HepG2 (cell line): ENCODE measurements at regions not wholly inside any gene's neighbourhood (a gene's known extent, or its start where the extent isn't known, plus 50 kb on each side); places are given as distances from the start of the nearest gene placed in this dataset.

ENCODE experiments used
- EHMT2 ChIP-seq: fragments of 200-600 bp; sonication (generic); IDR thresholded peaks from 2 replicates; pipeline ENCODE4 v1.7.0; 2017; ENCODE audit warnings: antibody characterized with exemption, low read depth, low read length, borderline replicate concordance
- HCFC1 ChIP-seq: fragments of 150-350 bp; IDR thresholded peaks from 2 replicates; pipeline ENCODE4 v1.6.1; 2014; ENCODE audit warnings: low read depth, low read length
- HNRNPL ChIP-seq: fragments of 200-400 bp; formaldehyde crosslinking; IDR thresholded peaks from 2 replicates; pipeline ENCODE4 v1.6.1; 2017; ENCODE audit warnings: mild to moderate bottlenecking, low read depth, low read length
- PAWR ChIP-seq: sonication (generic); formaldehyde crosslinking; IDR thresholded peaks from 2 replicates; pipeline ENCODE4 v1.4.0; 2020; ENCODE audit warnings: missing genetic modification reagents, mild to moderate bottlenecking, borderline replicate concordance
- RARA ChIP-seq: IDR thresholded peaks from 2 replicates; pipeline ENCODE4 v1.6.1; 2016; ENCODE audit warnings: missing genetic modification reagents, missing compliant biosample characterization
- RFXAP ChIP-seq: sonication (generic); formaldehyde crosslinking; IDR thresholded peaks from 2 replicates; pipeline ENCODE4 v1.4.0; 2020; ENCODE audit warnings: missing genetic modification reagents, borderline replicate concordance
- SYNCRIP ChIP-seq: fragments of 200-400 bp; formaldehyde crosslinking; IDR thresholded peaks from 2 replicates; pipeline ENCODE4 v1.6.1; 2018; ENCODE audit warnings: mild to moderate bottlenecking, low read depth, low read length; ENCODE audit not compliant: insufficient read depth
- THAP11 ChIP-seq: IDR thresholded peaks from 2 replicates; pipeline ENCODE4 v1.6.1; 2016; ENCODE audit warnings: missing biosample characterization, missing genetic modification reagents
- ZNF235 ChIP-seq: sonication (generic); formaldehyde crosslinking; IDR thresholded peaks from 2 replicates; pipeline ENCODE4 v1.8.1; 2023; ENCODE audit warnings: mild to moderate bottlenecking, missing genetic modification reagents, borderline replicate concordance
- ZNF282 ChIP-seq: fragments of 450-650 bp; IDR thresholded peaks from 2 replicates; pipeline ENCODE4 v1.6.1; 2018; ENCODE audit not compliant: partially characterized antibody
- ZNF746 ChIP-seq: sonication (generic); formaldehyde crosslinking; IDR thresholded peaks from 2 replicates; pipeline ENCODE4 v1.8.0; 2022; ENCODE audit warnings: mild to moderate bottlenecking, missing genetic modification reagents
- ZNF790 ChIP-seq: sonication (generic); formaldehyde crosslinking; IDR thresholded peaks from 2 replicates; pipeline ENCODE4 v1.8.0; 2022; ENCODE audit warnings: missing genetic modification reagents, mild to moderate bottlenecking, borderline replicate concordance
- TF ChIP-seq, protein P1 (sequence below): sonication (generic); formaldehyde crosslinking; IDR thresholded peaks from 2 replicates; pipeline ENCODE4 v1.5.0; 2020; ENCODE audit warnings: missing genetic modification reagents
- TF ChIP-seq, protein P2 (sequence below): sonication (generic); formaldehyde crosslinking; IDR thresholded peaks from one replicate; pipeline ENCODE4 v1.5.1; 2020; ENCODE audit warnings: mild to moderate bottlenecking, missing genetic modification reagents; ENCODE audit errors: not compliant biosample characterization
- TF ChIP-seq, protein P3 (sequence below): fragments of 450-650 bp; IDR thresholded peaks from 2 replicates; pipeline ENCODE4 v1.6.1; 2017
- TF ChIP-seq, protein P4 (sequence below): sonication (generic); formaldehyde crosslinking; IDR thresholded peaks from 2 replicates; pipeline ENCODE4 v1.8.1; 2023; ENCODE audit warnings: mild to moderate bottlenecking, missing genetic modification reagents

DNA sequence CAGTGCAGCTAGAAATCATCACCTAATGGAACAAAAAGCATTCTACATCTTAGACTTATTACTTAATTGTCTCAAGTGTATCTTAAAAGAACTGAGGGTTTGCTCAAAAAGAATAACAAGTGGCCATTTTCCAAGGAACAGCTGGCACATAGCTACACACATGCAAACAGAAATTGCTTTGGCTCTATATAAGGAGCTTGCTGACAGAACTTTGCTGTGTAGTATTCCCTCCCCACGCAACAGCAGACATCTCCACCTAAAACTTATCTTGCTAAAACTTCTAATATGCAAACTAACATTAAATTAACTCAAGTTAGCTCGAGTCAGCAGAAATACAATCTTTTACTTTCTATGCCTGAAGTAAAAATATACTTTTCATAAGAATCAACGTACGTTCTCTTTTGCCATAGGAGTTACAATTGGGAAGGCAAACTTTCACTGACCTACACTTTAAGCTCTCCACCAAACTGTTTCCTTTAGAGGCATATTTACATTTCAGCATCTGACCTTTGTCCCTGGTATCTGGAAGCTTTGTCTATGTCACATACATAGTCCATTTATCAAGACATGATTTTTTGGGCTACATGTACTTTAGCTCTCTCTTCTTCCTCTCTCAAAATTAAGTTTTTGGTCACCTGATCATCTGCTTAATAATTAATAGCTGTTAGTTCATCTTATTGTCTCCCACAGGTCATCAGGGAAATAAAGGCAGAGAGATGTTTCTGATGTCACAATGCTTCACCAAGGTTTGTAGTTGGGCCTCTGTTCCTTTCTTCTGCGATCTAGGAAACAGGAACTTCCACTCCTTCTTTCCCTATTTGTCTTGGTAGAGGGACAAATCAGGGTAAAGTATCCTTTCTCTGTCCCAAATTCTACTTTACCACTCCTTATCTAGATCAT is 163.4 kb upstream of the AGTR1 start (continued):
- TF ChIP-seq EHMT2 (0 out of 2 replicates have a peak, but pooled peaks have one; percentile 20), HNRNPL (no peak), ZNF235 (CRISPR knock-in tag) (no peak), HCFC1 (no peak), RARA (CRISPR knock-in tag) (peak; percentile 75), ZNF790 (CRISPR knock-in tag) (no peak), SYNCRIP (no peak), ZNF282 (no peak), THAP11 (CRISPR knock-in tag) (peak; percentile 50), PAWR (no peak), RFXAP (CRISPR knock-in tag) (no peak), ZNF746 (CRISPR knock-in tag) (no peak)
- TF ChIP-seq, protein P1, sequence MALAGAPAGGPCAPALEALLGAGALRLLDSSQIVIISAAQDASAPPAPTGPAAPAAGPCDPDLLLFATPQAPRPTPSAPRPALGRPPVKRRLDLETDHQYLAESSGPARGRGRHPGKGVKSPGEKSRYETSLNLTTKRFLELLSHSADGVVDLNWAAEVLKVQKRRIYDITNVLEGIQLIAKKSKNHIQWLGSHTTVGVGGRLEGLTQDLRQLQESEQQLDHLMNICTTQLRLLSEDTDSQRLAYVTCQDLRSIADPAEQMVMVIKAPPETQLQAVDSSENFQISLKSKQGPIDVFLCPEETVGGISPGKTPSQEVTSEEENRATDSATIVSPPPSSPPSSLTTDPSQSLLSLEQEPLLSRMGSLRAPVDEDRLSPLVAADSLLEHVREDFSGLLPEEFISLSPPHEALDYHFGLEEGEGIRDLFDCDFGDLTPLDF (CRISPR knock-in tag): no peak
- TF ChIP-seq, protein P2, sequence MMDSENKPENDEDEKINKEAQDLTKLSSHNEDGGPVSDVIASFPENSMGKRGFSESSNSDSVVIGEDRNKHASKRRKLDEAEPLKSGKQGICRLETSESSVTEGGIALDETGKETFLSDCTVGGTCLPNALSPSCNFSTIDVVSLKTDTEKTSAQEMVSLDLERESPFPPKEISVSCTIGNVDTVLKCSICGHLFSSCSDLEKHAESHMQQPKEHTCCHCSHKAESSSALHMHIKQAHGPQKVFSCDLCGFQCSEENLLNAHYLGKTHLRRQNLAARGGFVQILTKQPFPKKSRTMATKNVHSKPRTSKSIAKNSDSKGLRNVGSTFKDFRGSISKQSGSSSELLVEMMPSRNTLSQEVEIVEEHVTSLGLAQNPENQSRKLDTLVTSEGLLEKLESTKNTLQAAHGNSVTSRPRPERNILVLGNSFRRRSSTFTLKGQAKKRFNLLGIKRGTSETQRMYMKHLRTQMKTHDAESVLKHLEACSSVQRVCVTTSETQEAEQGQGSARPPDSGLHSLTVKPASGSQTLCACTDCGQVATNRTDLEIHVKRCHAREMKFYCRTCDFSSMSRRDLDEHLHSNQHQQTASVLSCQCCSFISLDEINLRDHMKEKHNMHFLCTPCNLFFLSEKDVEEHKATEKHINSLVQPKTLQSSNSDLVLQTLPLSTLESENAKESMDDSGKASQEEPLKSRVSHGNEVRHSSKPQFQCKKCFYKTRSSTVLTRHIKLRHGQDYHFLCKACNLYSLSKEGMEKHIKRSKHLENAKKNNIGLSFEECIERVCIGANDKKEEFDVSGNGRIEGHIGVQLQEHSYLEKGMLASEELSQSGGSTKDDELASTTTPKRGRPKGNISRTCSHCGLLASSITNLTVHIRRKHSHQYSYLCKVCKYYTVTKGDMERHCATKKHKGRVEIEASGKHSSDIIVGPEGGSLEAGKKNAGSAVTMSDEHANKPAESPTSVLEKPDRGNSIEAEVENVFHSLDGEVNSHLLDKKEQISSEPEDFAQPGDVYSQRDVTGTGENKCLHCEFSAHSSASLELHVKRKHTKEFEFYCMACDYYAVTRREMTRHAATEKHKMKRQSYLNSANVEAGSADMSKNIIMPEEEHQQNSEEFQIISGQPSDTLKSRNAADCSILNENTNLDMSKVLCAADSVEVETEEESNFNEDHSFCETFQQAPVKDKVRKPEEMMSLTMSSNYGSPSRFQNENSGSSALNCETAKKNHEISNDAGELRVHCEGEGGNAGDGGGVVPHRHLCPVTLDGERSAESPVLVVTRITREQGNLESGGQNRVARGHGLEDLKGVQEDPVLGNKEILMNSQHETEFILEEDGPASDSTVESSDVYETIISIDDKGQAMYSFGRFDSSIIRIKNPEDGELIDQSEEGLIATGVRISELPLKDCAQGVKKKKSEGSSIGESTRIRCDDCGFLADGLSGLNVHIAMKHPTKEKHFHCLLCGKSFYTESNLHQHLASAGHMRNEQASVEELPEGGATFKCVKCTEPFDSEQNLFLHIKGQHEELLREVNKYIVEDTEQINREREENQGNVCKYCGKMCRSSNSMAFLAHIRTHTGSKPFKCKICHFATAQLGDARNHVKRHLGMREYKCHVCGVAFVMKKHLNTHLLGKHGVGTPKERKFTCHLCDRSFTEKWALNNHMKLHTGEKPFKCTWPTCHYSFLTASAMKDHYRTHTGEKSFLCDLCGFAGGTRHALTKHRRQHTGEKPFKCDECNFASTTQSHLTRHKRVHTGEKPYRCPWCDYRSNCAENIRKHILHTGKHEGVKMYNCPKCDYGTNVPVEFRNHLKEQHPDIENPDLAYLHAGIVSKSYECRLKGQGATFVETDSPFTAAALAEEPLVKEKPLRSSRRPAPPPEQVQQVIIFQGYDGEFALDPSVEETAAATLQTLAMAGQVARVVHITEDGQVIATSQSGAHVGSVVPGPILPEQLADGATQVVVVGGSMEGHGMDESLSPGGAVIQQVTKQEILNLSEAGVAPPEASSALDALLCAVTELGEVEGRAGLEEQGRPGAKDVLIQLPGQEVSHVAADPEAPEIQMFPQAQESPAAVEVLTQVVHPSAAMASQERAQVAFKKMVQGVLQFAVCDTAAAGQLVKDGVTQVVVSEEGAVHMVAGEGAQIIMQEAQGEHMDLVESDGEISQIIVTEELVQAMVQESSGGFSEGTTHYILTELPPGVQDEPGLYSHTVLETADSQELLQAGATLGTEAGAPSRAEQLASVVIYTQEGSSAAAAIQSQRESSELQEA (CRISPR knock-in tag): no peak
- TF ChIP-seq, protein P3, sequence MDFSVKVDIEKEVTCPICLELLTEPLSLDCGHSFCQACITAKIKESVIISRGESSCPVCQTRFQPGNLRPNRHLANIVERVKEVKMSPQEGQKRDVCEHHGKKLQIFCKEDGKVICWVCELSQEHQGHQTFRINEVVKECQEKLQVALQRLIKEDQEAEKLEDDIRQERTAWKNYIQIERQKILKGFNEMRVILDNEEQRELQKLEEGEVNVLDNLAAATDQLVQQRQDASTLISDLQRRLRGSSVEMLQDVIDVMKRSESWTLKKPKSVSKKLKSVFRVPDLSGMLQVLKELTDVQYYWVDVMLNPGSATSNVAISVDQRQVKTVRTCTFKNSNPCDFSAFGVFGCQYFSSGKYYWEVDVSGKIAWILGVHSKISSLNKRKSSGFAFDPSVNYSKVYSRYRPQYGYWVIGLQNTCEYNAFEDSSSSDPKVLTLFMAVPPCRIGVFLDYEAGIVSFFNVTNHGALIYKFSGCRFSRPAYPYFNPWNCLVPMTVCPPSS: no peak
- TF ChIP-seq, protein P4, sequence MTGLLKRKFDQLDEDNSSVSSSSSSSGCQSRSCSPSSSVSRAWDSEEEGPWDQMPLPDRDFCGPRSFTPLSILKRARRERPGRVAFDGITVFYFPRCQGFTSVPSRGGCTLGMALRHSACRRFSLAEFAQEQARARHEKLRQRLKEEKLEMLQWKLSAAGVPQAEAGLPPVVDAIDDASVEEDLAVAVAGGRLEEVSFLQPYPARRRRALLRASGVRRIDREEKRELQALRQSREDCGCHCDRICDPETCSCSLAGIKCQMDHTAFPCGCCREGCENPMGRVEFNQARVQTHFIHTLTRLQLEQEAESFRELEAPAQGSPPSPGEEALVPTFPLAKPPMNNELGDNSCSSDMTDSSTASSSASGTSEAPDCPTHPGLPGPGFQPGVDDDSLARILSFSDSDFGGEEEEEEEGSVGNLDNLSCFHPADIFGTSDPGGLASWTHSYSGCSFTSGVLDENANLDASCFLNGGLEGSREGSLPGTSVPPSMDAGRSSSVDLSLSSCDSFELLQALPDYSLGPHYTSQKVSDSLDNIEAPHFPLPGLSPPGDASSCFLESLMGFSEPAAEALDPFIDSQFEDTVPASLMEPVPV (CRISPR knock-in tag): no peak
